ENCODE measurements at regions not wholly inside any gene's neighbourhood (a gene's known extent, or its start where the extent isn't known, plus 50 kb on each side); places are given as distances from the start of the nearest gene placed in this dataset.

DNA sequence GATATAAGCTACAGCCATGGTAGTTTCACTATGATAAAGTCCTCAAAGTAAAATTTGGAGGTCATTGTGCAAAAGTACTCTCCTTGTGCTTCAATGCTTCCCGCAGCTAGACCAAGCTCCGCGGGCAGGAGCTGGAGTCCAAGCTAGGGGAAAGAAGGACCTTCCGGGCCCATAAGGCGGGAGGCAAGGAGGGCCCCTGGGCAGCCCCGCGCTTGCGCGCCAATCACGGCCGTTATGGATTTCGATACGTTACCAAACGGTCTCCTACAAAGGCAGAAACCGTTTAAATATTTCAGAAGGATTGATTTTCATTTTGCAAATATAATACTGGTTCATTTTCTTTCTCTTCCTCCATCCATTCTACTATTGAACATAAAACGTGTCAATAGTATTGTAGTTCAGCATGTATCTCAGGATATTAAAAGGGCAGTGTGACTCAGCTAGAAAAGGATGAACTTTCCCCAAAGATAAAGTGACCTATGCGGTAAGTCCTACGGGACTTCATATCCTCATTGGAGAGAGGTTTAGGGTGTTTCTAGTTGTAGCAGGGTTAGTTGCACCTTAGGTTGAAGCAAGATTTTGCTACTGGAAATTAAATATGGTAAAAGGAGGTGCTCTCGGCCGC lies 128.0 kb downstream of the KIF20B start:
- TF ChIP-seq POLR2AphosphoS5 (IDR thresholded peaks at IDR 0.05) (no peak), POLR2A (IDR thresholded peaks at IDR 0.05) (no peak), EP300 (IDR thresholded peaks at IDR 0.05) (no peak)
- TF ChIP-seq, protein P1, sequence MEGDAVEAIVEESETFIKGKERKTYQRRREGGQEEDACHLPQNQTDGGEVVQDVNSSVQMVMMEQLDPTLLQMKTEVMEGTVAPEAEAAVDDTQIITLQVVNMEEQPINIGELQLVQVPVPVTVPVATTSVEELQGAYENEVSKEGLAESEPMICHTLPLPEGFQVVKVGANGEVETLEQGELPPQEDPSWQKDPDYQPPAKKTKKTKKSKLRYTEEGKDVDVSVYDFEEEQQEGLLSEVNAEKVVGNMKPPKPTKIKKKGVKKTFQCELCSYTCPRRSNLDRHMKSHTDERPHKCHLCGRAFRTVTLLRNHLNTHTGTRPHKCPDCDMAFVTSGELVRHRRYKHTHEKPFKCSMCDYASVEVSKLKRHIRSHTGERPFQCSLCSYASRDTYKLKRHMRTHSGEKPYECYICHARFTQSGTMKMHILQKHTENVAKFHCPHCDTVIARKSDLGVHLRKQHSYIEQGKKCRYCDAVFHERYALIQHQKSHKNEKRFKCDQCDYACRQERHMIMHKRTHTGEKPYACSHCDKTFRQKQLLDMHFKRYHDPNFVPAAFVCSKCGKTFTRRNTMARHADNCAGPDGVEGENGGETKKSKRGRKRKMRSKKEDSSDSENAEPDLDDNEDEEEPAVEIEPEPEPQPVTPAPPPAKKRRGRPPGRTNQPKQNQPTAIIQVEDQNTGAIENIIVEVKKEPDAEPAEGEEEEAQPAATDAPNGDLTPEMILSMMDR (IDR thresholded peaks at IDR 0.05) = no peak
- H3K4me3 ChIP-seq = no peak overlapping the region
- no peaks in the 10 kb centered on the region for H3K9me3 ChIP-seq
- DNase-seq = no peak
- H3K36me3 ChIP-seq = no peaks in the 10 kb centered on the region
- H3K27me3 ChIP-seq = no peaks in the 10 kb centered on the region
- intact Hi-C loops (cut with DNase I) = no loop called here
- H3K4me1 ChIP-seq = no peaks in the 10 kb centered on the region
- WGBS, 2 donors = 95 to 97% methylated on average over 20 of the region's 20 CpGs
- no peak overlapping the region for H3K27ac ChIP-seq

GRCh38 chr10:89829887-89830269 lies 128.5 kb downstream of the KIF20B start:
- no peak for DNase-seq
- Histone ChIP-seq H3K4me1 (no peaks in the 10 kb centered on the region), H3K27ac (no peak overlapping the region), H3K9me3 (no peaks in the 10 kb centered on the region), H3K4me3 (no peak overlapping the region), H3K27me3 (no peaks in the 10 kb centered on the region), H3K36me3 (no peaks in the 10 kb centered on the region)
- intact Hi-C loops (cut with DNase I) = no loop called here
- TF ChIP-seq POLR2A (IDR thresholded peaks at IDR 0.05) (no peak), POLR2AphosphoS5 (IDR thresholded peaks at IDR 0.05) (no peak), EP300 (IDR thresholded peaks at IDR 0.05) (no peak)
- TF ChIP-seq, protein P1 (IDR thresholded peaks at IDR 0.05) = no peak
- 86 to 91% methylated on average over 5 of the region's 5 CpGs for WGBS, 2 donors

DNA sequence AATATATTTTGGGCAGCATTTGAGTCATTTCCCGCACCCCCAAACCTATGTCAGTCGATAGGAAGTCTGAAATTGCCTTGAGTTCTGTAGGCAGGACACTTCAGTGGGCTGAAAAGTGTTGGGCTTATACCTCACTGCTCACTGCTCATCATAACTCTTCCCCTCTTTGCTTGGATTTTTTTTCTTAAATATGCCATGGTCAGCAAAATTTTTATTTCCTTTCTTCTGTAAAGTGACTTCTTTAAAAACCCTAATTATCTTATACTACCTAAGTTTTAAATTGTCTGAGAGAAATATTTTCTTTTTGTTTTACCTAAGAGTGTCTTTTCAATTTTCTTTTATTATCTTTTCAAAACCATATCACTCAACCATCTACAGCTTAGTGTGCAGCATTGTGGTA lies 129.2 kb downstream of the KIF20B start:
- no peaks in the 10 kb centered on the region for H3K36me3 ChIP-seq
- H3K27me3 ChIP-seq = no peaks in the 10 kb centered on the region
- H3K4me1 ChIP-seq = no peaks in the 10 kb centered on the region
- TF ChIP-seq POLR2AphosphoS5 (IDR thresholded peaks at IDR 0.05) = no peak
- TF ChIP-seq, protein P1 (IDR thresholded peaks at IDR 0.05) = no peak
- TF ChIP-seq EP300 (IDR thresholded peaks at IDR 0.05) = no peak
- TF ChIP-seq POLR2A (IDR thresholded peaks at IDR 0.05) = no peak
- no peak overlapping the region for H3K4me3 ChIP-seq
- H3K27ac ChIP-seq = no peak overlapping the region
- no peak for DNase-seq
- intact Hi-C loops (cut with DNase I) = no loop called here
- no peaks in the 10 kb centered on the region for H3K9me3 ChIP-seq
- WGBS, 2 donors = 88 to 92% methylated on average over 2 of the region's 2 CpGs

DNA sequence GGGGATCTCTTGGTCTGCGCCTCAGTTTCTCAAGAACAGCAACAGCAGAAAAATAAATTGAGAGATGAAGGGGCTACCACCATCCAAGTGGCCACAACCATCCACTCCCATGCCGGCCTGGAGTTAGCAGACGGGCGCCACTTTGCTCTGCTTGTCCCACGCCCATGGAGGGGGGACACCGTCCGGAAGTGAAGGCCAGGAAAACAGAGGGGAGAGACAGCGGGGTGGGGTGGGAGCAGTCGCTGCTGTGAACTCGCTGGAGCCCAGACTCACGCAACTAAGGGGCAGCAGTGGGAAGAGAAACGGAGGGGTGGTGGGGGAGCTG lies 135.4 kb downstream of the KIF20B start:
- H3K9me3 ChIP-seq = no peaks in the 10 kb centered on the region
- H3K27me3 ChIP-seq = no peaks in the 10 kb centered on the region
- intact Hi-C loops (cut with DNase I) = no loop called here
- H3K4me1 ChIP-seq = peaks cover 0 to 18% (median 4%) of the 10 kb centered on the region in 4 donors
- peak overlapping the region; percentile 47 to 74 (median 58) for H3K4me3 ChIP-seq
- H3K27ac ChIP-seq = peak overlapping the region in 3 of 4 donors; percentile 57 to 72 (median 60)
- no peaks in the 10 kb centered on the region for H3K36me3 ChIP-seq
- WGBS, 2 donors = 16 to 34% methylated on average over 12 of the region's 12 CpGs
- DNase-seq = no peak
- TF ChIP-seq EP300 (IDR thresholded peaks at IDR 0.05) (no peak), POLR2A (IDR thresholded peaks at IDR 0.05) (no peak), POLR2AphosphoS5 (IDR thresholded peaks at IDR 0.05) (no peak)
- TF ChIP-seq, protein P1 (IDR thresholded peaks at IDR 0.05) = no peak

All from sigmoid colon (tissue), 6 donors.